HepG2 (cell line): ENCODE measurements at regions not wholly inside any gene's neighbourhood (a gene's known extent, or its start where the extent isn't known, plus 50 kb on each side); places are given as distances from the start of the nearest gene placed in this dataset.
A peak's percentile ranks its signal among the peaks of the same experiment; 100 is the strongest.

Experiments
- ATAC-seq: fragments of 200-7000 bp; cut with Tn5 transposase; 3 replicates; pipeline ENCODE4 v1.9.1; 2020; ENCODE audit warnings: mild to moderate bottlenecking, moderate library complexity
- BruUV-seq: library from RNA; stranded (reverse); fragments of 400-500 nt; replicated peaks from 2 replicates; lab custom pipeline; 2021; lab: Mats Ljungman, UMichigan
- CTCF ChIA-PET: fragments of 300-600 bp; formaldehyde crosslinking; extraction: SDS; loops from one replicate; lab custom pipeline; 2021; ENCODE audit warnings: low total read pairs, inconsistent platforms, low intra/inter-chr PET ratio; lab: Yijun Ruan, JAX
- POLR2A ChIA-PET: fragments of 350-600 bp; sonication (Branson Sonifier 250); formaldehyde crosslinking; loops from one replicate; lab custom pipeline; 2020; ENCODE audit warnings: antibody characterized with exemption, inconsistent platforms; lab: Yijun Ruan, JAX
- DNase-seq: peaks from one replicate; pipeline ENCODE4 v3.0.0-alpha.2; 2015; ENCODE audit warnings: low spot score
- FAIRE-seq: peaks from 3 replicates; lab custom pipeline; 2011; peaks lifted over from hg19 to GRCh38; lab: Jason Lieb, UNC
- H2AFZ ChIP-seq: one replicate; pipeline ENCODE4 v1.6.1; 2011; ENCODE audit warnings: low read length, inconsistent platforms
- H3K27ac ChIP-seq: fragments of 300-600 bp; 3 replicates; pipeline ENCODE4 v1.8.0; 2011; ENCODE audit warnings: mixed run types, mild to moderate bottlenecking, mixed read lengths, low read length, inconsistent platforms; ENCODE audit not compliant: insufficient read depth; ENCODE audit errors: extremely low read length
- H3K27me3 ChIP-seq, 2 experiments: fragments of 200-600 bp in 1 of 2; 2 replicates in 1 of 2; 3 replicates in 1 of 2; pipeline versions ENCODE4 v1.6.0 to v1.8.0; 2011; ENCODE audit warnings: low read length in 2 of 2, mild to moderate bottlenecking in 2 of 2, moderate library complexity in 2 of 2, inconsistent platforms in 1 of 2; ENCODE audit not compliant: insufficient read depth in 2 of 2, control insufficient read depth in 1 of 2
- H3K36me3 ChIP-seq, 2 experiments: fragments of 200-600 bp in 1 of 2; replicated peaks in 1 of 2; 2 replicates in 1 of 2; 3 replicates in 1 of 2; pipeline versions ENCODE4 v1.5.1 to v1.8.0; 2011; ENCODE audit warnings: low read length in 2 of 2, inconsistent platforms in 1 of 2; ENCODE audit not compliant: insufficient read depth in 2 of 2, control insufficient read depth in 1 of 2
- H3K4me1 ChIP-seq: 2 replicates; pipeline ENCODE4 v1.5.1; 2012; ENCODE audit warnings: low read length, inconsistent platforms; ENCODE audit not compliant: insufficient read depth
- H3K4me2 ChIP-seq: 2 replicates; pipeline ENCODE4 v1.6.0; 2011; ENCODE audit warnings: low read depth, low read length, inconsistent platforms
- H3K4me3 ChIP-seq, 3 experiments: fragments of 200-600 bp in 1 of 3; sonication (generic), shearing (Covaris generic) in 1 of 3; replicated peaks in 1 of 3; 2 replicates each; pipeline ENCODE4 v1.5.1; 2011 to 2016; ENCODE audit warnings: low read length in 3 of 3, inconsistent platforms in 2 of 3, low read depth in 2 of 3, mild to moderate bottlenecking in 2 of 3, control low read depth in 1 of 3, mixed read lengths in 1 of 3; ENCODE audit not compliant: insufficient read depth in 1 of 3
- H3K79me2 ChIP-seq: one replicate; pipeline ENCODE4 v1.6.1; 2011; ENCODE audit warnings: low read length, inconsistent platforms; ENCODE audit not compliant: insufficient read depth
- H3K9ac ChIP-seq: 2 replicates; pipeline ENCODE4 v1.6.0; 2011; ENCODE audit warnings: mild to moderate bottlenecking, low read depth, low read length, inconsistent platforms; ENCODE audit not compliant: insufficient read depth
- H3K9me3 ChIP-seq: 2 replicates; pipeline ENCODE4 v1.5.1; 2012; ENCODE audit warnings: mild to moderate bottlenecking, low read length
- H4K20me1 ChIP-seq: 2 replicates; pipeline ENCODE4 v1.6.0; 2011; ENCODE audit warnings: inconsistent platforms, mild to moderate bottlenecking, low read length, moderate library complexity; ENCODE audit not compliant: insufficient read depth
- DDIT3 ChIP-seq: sonication (generic); formaldehyde crosslinking; IDR thresholded peaks from 2 replicates; pipeline ENCODE4 v1.4.0; 2020; ENCODE audit warnings: mild to moderate bottlenecking, missing genetic modification reagents
- FOXO4 ChIP-seq: sonication (generic); formaldehyde crosslinking; conservative IDR thresholded peaks from 2 replicates; pipeline ENCODE4 v1.8.1; 2023; ENCODE audit warnings: missing genetic modification reagents
- IRF2 ChIP-seq: IDR thresholded peaks from 2 replicates; pipeline ENCODE4 v1.6.1; 2018; ENCODE audit warnings: missing genetic modification reagents, missing compliant biosample characterization
- MEIS1 ChIP-seq: sonication (generic); formaldehyde crosslinking; IDR thresholded peaks from 2 replicates; pipeline ENCODE4 v1.9.0; 2021; ENCODE audit warnings: mild to moderate bottlenecking, missing genetic modification reagents, moderate library complexity, borderline replicate concordance
- STAG1 ChIP-seq: sonication (generic); formaldehyde crosslinking; IDR thresholded peaks from 2 replicates; pipeline ENCODE4 v1.4.0; 2020; ENCODE audit warnings: missing genetic modification reagents
- ZBTB25 ChIP-seq: IDR thresholded peaks from 2 replicates; pipeline ENCODE4 v1.6.1; 2018; ENCODE audit warnings: missing genetic modification reagents
- ZNF512 ChIP-seq: sonication (generic); formaldehyde crosslinking; IDR thresholded peaks from 2 replicates; pipeline ENCODE4 v1.4.0; 2020; ENCODE audit warnings: mild to moderate bottlenecking, missing genetic modification reagents
- ZSCAN30 ChIP-seq: sonication (generic); formaldehyde crosslinking; IDR thresholded peaks from 2 replicates; pipeline ENCODE4 v1.5.0; 2020; ENCODE audit warnings: mild to moderate bottlenecking, missing genetic modification reagents
- WGBS: methylation state at CpG from one replicate; pipeline ENCODE4 v1.1.6; 2017; ENCODE audit warnings: low lambda C conversion rate; 5-methylcytosine and 5-hydroxymethylcytosine counted together
- in situ Hi-C: cut with HindIII; loops from 2 replicates; pipeline ENCODE4 v1.10.0; 2017; ENCODE audit warnings: low pct_unique_long_range_greater_than_20kb; ENCODE audit not compliant: extremely low pct_ligation_motif_present
- intact Hi-C: fragments of 100-400 bp; cut with micrococcal nuclease; formaldehyde crosslinking; loops from one replicate; pipeline ENCODE4 v1.10.0; 2022; ENCODE audit not compliant: unreplicated experiment

GRCh38 chr3:81872566-81872965, 111.1 kb upstream of the GBE1 start (continued):
- TF ChIP-seq DDIT3 (no peak), ZSCAN30 (CRISPR knock-in tag) (no peak), ZNF512 (CRISPR knock-in tag) (no peak), IRF2 (CRISPR knock-in tag) (no peak), ZBTB25 (CRISPR knock-in tag) (no peak), MEIS1 (no peak)

GRCh38 chr3:81871358-81872155, 110.1 kb upstream of the GBE1 start:
- no peaks in the 10 kb centered on the region for H3K36me3 ChIP-seq
- no TSS peak for BruUV-seq
- H2AFZ ChIP-seq, result no peak overlapping the region
- TF ChIP-seq FOXO4 (CRISPR knock-in tag), result no peak
- TF ChIP-seq STAG1 (CRISPR knock-in tag), result peak; percentile 38; the same call in 1 of the 2 replicates
- no peaks in the 10 kb centered on the region for H4K20me1 ChIP-seq
- no peak overlapping the region for H3K9ac ChIP-seq
- no peaks in the 10 kb centered on the region for H3K9me3 ChIP-seq
- FAIRE-seq (no peak), DNase-seq (no peak), ATAC-seq (no peak)
- H3K27me3 ChIP-seq, result no peaks in the 10 kb centered on the region; a peak in 1 of 5 replicates
- no peaks in the 10 kb centered on the region for H3K4me1 ChIP-seq
- no peak overlapping the region for H3K27ac ChIP-seq
- intact Hi-C loops, result loop anchor here (2.0 to 5.0 kb wide), 3 partner anchors 261 to 1651 kb away; no protein-coding TSS in a partner anchor
- H3K4me3 ChIP-seq, result no peak overlapping the region
- ChIA-PET POLR2A (no interaction called here), CTCF (no interaction called here)
- whole genome bisulfite sequencing, result 0% methylated on average over 3 of the region's 3 CpGs
- in situ Hi-C loops, result no loop called here
- H3K4me2 ChIP-seq, result no peak overlapping the region
- H3K79me2 ChIP-seq, result no peaks in the 10 kb centered on the region
